ENCODE measurements at regions not wholly inside any gene's neighbourhood (a gene's known extent, or its start where the extent isn't known, plus 50 kb on each side); places are given as distances from the start of the nearest gene placed in this dataset.

GRCh38 chr15:62770111-62770660 lies 272.4 kb upstream of the TPM1 start:
- Histone ChIP-seq H3K4me1 (no peaks in the 10 kb centered on the region), H3K4me3 (no peak overlapping the region), H3K36me3 (replicated peaks in 1 of 2; ENCODE audit: insufficient read depth in 1 of 2, low read depth in 2 of 2) (no peaks in the 10 kb centered on the region), H3K9me3 (no peaks in the 10 kb centered on the region), H3K27ac (no peak overlapping the region), H3K27me3 (no peaks in the 10 kb centered on the region)
- intact Hi-C loops (cut with DNase I), result no loop called here
- DNase-seq (no peak), ATAC-seq (no peak)
- WGBS, 2 donors, result 96 to 99% methylated on average over 9 to 11 of the region's 11 CpGs
- TF ChIP-seq, protein P1, sequence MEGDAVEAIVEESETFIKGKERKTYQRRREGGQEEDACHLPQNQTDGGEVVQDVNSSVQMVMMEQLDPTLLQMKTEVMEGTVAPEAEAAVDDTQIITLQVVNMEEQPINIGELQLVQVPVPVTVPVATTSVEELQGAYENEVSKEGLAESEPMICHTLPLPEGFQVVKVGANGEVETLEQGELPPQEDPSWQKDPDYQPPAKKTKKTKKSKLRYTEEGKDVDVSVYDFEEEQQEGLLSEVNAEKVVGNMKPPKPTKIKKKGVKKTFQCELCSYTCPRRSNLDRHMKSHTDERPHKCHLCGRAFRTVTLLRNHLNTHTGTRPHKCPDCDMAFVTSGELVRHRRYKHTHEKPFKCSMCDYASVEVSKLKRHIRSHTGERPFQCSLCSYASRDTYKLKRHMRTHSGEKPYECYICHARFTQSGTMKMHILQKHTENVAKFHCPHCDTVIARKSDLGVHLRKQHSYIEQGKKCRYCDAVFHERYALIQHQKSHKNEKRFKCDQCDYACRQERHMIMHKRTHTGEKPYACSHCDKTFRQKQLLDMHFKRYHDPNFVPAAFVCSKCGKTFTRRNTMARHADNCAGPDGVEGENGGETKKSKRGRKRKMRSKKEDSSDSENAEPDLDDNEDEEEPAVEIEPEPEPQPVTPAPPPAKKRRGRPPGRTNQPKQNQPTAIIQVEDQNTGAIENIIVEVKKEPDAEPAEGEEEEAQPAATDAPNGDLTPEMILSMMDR (IDR thresholded peaks at IDR 0.05), result no peak
- TF ChIP-seq POLR2A (IDR thresholded peaks at IDR 0.05), result no peak

- Histone ChIP-seq H3K27ac (no peak overlapping the region), H3K4me1 (no peaks in the 10 kb centered on the region), H3K4me3 (no peak overlapping the region), H3K9me3 (no peaks in the 10 kb centered on the region), H3K27me3 (no peaks in the 10 kb centered on the region), H3K36me3 (replicated peaks in 1 of 2; ENCODE audit: insufficient read depth in 1 of 2, low read depth in 2 of 2) (no peaks in the 10 kb centered on the region)
- intact Hi-C loops (cut with DNase I), result no loop called here
- no peak for TF ChIP-seq POLR2A (IDR thresholded peaks at IDR 0.05)
- TF ChIP-seq, protein P1 (IDR thresholded peaks at IDR 0.05), result no peak
- ATAC-seq (no peak), DNase-seq (no peak)
- WGBS, 2 donors, result 87 to 88% methylated on average over 7 of the region's 7 CpGs
Observed at GRCh38 chr15:62770752-62771151, 271.8 kb upstream of the TPM1 start.

DNA sequence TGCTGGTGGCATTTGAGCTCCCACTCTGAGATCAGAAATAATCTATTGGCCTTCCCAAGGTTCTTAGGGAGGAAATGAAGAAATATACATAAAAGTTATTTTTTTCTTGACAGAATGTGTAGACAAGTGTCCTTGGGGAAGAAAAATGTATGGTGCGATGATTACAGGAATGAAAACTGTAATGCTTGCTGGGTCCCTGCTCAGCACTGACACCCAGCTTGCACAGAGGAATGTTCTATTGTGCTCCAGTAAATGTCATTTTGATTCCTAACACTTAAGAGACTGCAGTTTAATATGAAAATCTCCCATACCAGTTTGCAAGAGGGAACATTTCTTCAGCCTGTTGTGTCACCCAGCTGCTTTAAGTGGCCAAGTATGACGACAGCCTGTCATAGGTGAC lies 271.3 kb upstream of the TPM1 start:
- no peaks in the 10 kb centered on the region for H3K9me3 ChIP-seq
- H3K4me3 ChIP-seq, result no peak overlapping the region
- TF ChIP-seq POLR2A (IDR thresholded peaks at IDR 0.05), result no peak
- TF ChIP-seq, protein P1 (IDR thresholded peaks at IDR 0.05), result no peak
- H3K27ac ChIP-seq, result no peak overlapping the region
- DNase-seq (no peak), ATAC-seq (no peak)
- no peaks in the 10 kb centered on the region for H3K36me3 ChIP-seq (replicated peaks in 1 of 2; ENCODE audit: insufficient read depth in 1 of 2, low read depth in 2 of 2)
- H3K27me3 ChIP-seq, result no peaks in the 10 kb centered on the region
- H3K4me1 ChIP-seq, result no peaks in the 10 kb centered on the region
- intact Hi-C loops (cut with DNase I), result no loop called here
- 89 to 92% methylated on average over 2 of the region's 2 CpGs for WGBS, 2 donors

GRCh38 chr15:62773369-62774165 lies 269.0 kb upstream of the TPM1 start:
- 77 to 82% methylated on average over 12 of the region's 12 CpGs for WGBS, 2 donors
- no peaks in the 10 kb centered on the region for H3K4me1 ChIP-seq
- no peaks in the 10 kb centered on the region for H3K36me3 ChIP-seq (replicated peaks in 1 of 2; ENCODE audit: insufficient read depth in 1 of 2, low read depth in 2 of 2)
- no peaks in the 10 kb centered on the region for H3K27me3 ChIP-seq
- no peak overlapping the region for H3K27ac ChIP-seq
- TF ChIP-seq, protein P1 (IDR thresholded peaks at IDR 0.05), result no peak
- no peak for TF ChIP-seq POLR2A (IDR thresholded peaks at IDR 0.05)
- no peak overlapping the region for H3K4me3 ChIP-seq
- intact Hi-C loops (cut with DNase I), result no loop called here
- DNase-seq, result no peak
- no peaks in the 10 kb centered on the region for H3K9me3 ChIP-seq
- no peak for ATAC-seq

- H3K27me3 ChIP-seq, result no peaks in the 10 kb centered on the region
- TF ChIP-seq, protein P1 (IDR thresholded peaks at IDR 0.05), result no peak
- TF ChIP-seq POLR2A (IDR thresholded peaks at IDR 0.05), result no peak
- no peaks in the 10 kb centered on the region for H3K36me3 ChIP-seq (replicated peaks in 1 of 2; ENCODE audit: insufficient read depth in 1 of 2, low read depth in 2 of 2)
- H3K9me3 ChIP-seq, result no peaks in the 10 kb centered on the region
- peaks cover 5% of the 10 kb centered on the region for H3K4me1 ChIP-seq
- H3K27ac ChIP-seq, result no peak overlapping the region
- DNase-seq (no peak), ATAC-seq (no peak)
- H3K4me3 ChIP-seq, result no peak overlapping the region
- intact Hi-C loops (cut with DNase I), result no loop called here
- 57 to 68% methylated on average over 1 of the region's 1 CpG for WGBS, 2 donors
Observed at GRCh38 chr15:62775932-62776331, 266.6 kb upstream of the TPM1 start.

All from body of pancreas (tissue), 4 donors.